ENCODE measurements at regions not wholly inside any gene's neighbourhood (a gene's known extent, or its start where the extent isn't known, plus 50 kb on each side); places are given as distances from the start of the nearest gene placed in this dataset.

- TF ChIP-seq POLR2A (IDR thresholded peaks at IDR 0.05; ENCODE audit: low read depth, low read length) (no peak), POLR2AphosphoS5 (IDR thresholded peaks at IDR 0.05; ENCODE audit: low read depth, low read length) (no peak), TAF1 (IDR thresholded peaks at IDR 0.05; ENCODE audit: borderline replicate concordance, low read depth, low read length) (no peak)
- DNase-seq (ENCODE audit: insufficient read length) (no peak), FAIRE-seq (no peak)
Measured at GRCh38 chr12:90026516-90026915, 317.9 kb upstream of the ATP2B1 start.

- FAIRE-seq (no peak), DNase-seq (ENCODE audit: insufficient read length) (no peak)
Measured at GRCh38 chr12:90024262-90024661, 315.6 kb upstream of the ATP2B1 start.

GRCh38 chr12:90023207-90023900 lies 314.7 kb upstream of the ATP2B1 start:
- no peak for TF ChIP-seq POLR2A (IDR thresholded peaks at IDR 0.05; ENCODE audit: low read depth, low read length)
- TF ChIP-seq TAF1 (IDR thresholded peaks at IDR 0.05; ENCODE audit: borderline replicate concordance, low read depth, low read length), result no peak
- no peak for TF ChIP-seq POLR2AphosphoS5 (IDR thresholded peaks at IDR 0.05; ENCODE audit: low read depth, low read length)
- no peak for DNase-seq (ENCODE audit: insufficient read length)
- FAIRE-seq, result no peak

More at GRCh38 chr12:90024262-90024661, 315.6 kb upstream of the ATP2B1 start:
- TF ChIP-seq POLR2AphosphoS5 (IDR thresholded peaks at IDR 0.05; ENCODE audit: low read depth, low read length) (no peak), POLR2A (IDR thresholded peaks at IDR 0.05; ENCODE audit: low read depth, low read length) (no peak), TAF1 (IDR thresholded peaks at IDR 0.05; ENCODE audit: borderline replicate concordance, low read depth, low read length) (no peak)

- no peak for FAIRE-seq
- TF ChIP-seq POLR2A (IDR thresholded peaks at IDR 0.05; ENCODE audit: low read depth, low read length) (no peak), TAF1 (IDR thresholded peaks at IDR 0.05; ENCODE audit: borderline replicate concordance, low read depth, low read length) (no peak), POLR2AphosphoS5 (IDR thresholded peaks at IDR 0.05; ENCODE audit: low read depth, low read length) (no peak)
- no peak for DNase-seq (ENCODE audit: insufficient read length)
Measured at GRCh38 chr12:90021795-90022440, 313.3 kb upstream of the ATP2B1 start.

GRCh38 chr12:90020881-90021280 lies 312.2 kb upstream of the ATP2B1 start:
- FAIRE-seq (no peak), DNase-seq (ENCODE audit: insufficient read length) (no peak)
- no peak for TF ChIP-seq POLR2A (IDR thresholded peaks at IDR 0.05; ENCODE audit: low read depth, low read length)

GRCh38 chr12:90020436-90020835 lies 311.8 kb upstream of the ATP2B1 start:
- TF ChIP-seq POLR2AphosphoS5 (IDR thresholded peaks at IDR 0.05; ENCODE audit: low read depth, low read length) (no peak), TAF1 (IDR thresholded peaks at IDR 0.05; ENCODE audit: borderline replicate concordance, low read depth, low read length) (no peak), POLR2A (IDR thresholded peaks at IDR 0.05; ENCODE audit: low read depth, low read length) (no peak)
- FAIRE-seq, result no peak
- no peak for DNase-seq (ENCODE audit: insufficient read length)

GRCh38 chr12:90020014-90020413 lies 311.4 kb upstream of the ATP2B1 start:
- FAIRE-seq (no peak), DNase-seq (ENCODE audit: insufficient read length) (no peak)
- TF ChIP-seq POLR2A (IDR thresholded peaks at IDR 0.05; ENCODE audit: low read depth, low read length), result no peak

- no peak for TF ChIP-seq POLR2AphosphoS5 (IDR thresholded peaks at IDR 0.05; ENCODE audit: low read depth, low read length)
- TF ChIP-seq POLR2A (IDR thresholded peaks at IDR 0.05; ENCODE audit: low read depth, low read length), result no peak
- TF ChIP-seq TAF1 (IDR thresholded peaks at IDR 0.05; ENCODE audit: borderline replicate concordance, low read depth, low read length), result no peak
- no peak for DNase-seq (ENCODE audit: insufficient read length)
- no peak for FAIRE-seq
Measured at GRCh38 chr12:90017316-90017715, 308.7 kb upstream of the ATP2B1 start.

GRCh38 chr12:90015228-90015627 lies 306.6 kb upstream of the ATP2B1 start:
- TF ChIP-seq POLR2AphosphoS5 (IDR thresholded peaks at IDR 0.05; ENCODE audit: low read depth, low read length), result no peak
- TF ChIP-seq TAF1 (IDR thresholded peaks at IDR 0.05; ENCODE audit: borderline replicate concordance, low read depth, low read length), result no peak
- no peak for TF ChIP-seq POLR2A (IDR thresholded peaks at IDR 0.05; ENCODE audit: low read depth, low read length)
- FAIRE-seq (no peak), DNase-seq (ENCODE audit: insufficient read length) (no peak)

GRCh38 chr12:90013409-90013808 lies 304.8 kb upstream of the ATP2B1 start:
- DNase-seq (ENCODE audit: insufficient read length) (no peak), FAIRE-seq (no peak)
- TF ChIP-seq POLR2AphosphoS5 (IDR thresholded peaks at IDR 0.05; ENCODE audit: low read depth, low read length) (no peak), POLR2A (IDR thresholded peaks at IDR 0.05; ENCODE audit: low read depth, low read length) (no peak), TAF1 (IDR thresholded peaks at IDR 0.05; ENCODE audit: borderline replicate concordance, low read depth, low read length) (no peak)

- no peak for DNase-seq (ENCODE audit: insufficient read length)
- TF ChIP-seq TAF1 (IDR thresholded peaks at IDR 0.05; ENCODE audit: borderline replicate concordance, low read depth, low read length) (no peak), POLR2AphosphoS5 (IDR thresholded peaks at IDR 0.05; ENCODE audit: low read depth, low read length) (no peak), POLR2A (IDR thresholded peaks at IDR 0.05; ENCODE audit: low read depth, low read length) (no peak)
- FAIRE-seq, result no peak
Measured at GRCh38 chr12:90010089-90010488, 301.5 kb upstream of the ATP2B1 start.

GRCh38 chr12:90008277-90008676 lies 299.6 kb upstream of the ATP2B1 start:
- DNase-seq (ENCODE audit: insufficient read length), result no peak
- FAIRE-seq, result no peak
- TF ChIP-seq TAF1 (IDR thresholded peaks at IDR 0.05; ENCODE audit: borderline replicate concordance, low read depth, low read length) (no peak), POLR2A (IDR thresholded peaks at IDR 0.05; ENCODE audit: low read depth, low read length) (no peak), POLR2AphosphoS5 (IDR thresholded peaks at IDR 0.05; ENCODE audit: low read depth, low read length) (no peak)
